Natural killer cell (primary cell): ENCODE measurements at regions not wholly inside any gene's neighbourhood (a gene's known extent, or its start where the extent isn't known, plus 50 kb on each side); places are given as distances from the start of the nearest gene placed in this dataset.

Source experiments
- ATAC-seq, 3 donors: fragments of 150-1000 bp in 2 of 3; fragments of 200-7000 bp in 1 of 3; cut with Tn5 transposase; 1 replicate in 1 of 3; 2 replicates in 2 of 3; pipeline ENCODE4 v1.10.0; 2021; ENCODE audit warnings: mild to moderate bottlenecking in 2 of 3, moderate library complexity in 2 of 3
- DNase-seq, 2 donors: peaks; one replicate each; pipeline versions ENCODE4 v3.0.0 to v3.0.0-alpha.2; 2013 to 2021; ENCODE audit warnings: mixed read lengths in 1 of 2
- H3K27ac ChIP-seq: one replicate; pipeline ENCODE4 v1.5.1; 2013; ENCODE audit warnings: mild to moderate bottlenecking, low read length
- H3K27me3 ChIP-seq: one replicate; pipeline ENCODE4 v1.6.1; 2013; ENCODE audit warnings: low read length; ENCODE audit not compliant: control insufficient read depth, insufficient read depth
- H3K36me3 ChIP-seq: one replicate; pipeline ENCODE4 v1.6.1; 2013; ENCODE audit warnings: low read length; ENCODE audit not compliant: control insufficient read depth, insufficient read depth
- H3K4me1 ChIP-seq: one replicate; pipeline ENCODE4 v1.6.1; 2013; ENCODE audit warnings: low read length; ENCODE audit not compliant: control insufficient read depth, insufficient read depth
- H3K4me3 ChIP-seq: one replicate; pipeline ENCODE4 v1.5.1; 2013; ENCODE audit warnings: low read length
- H3K9me3 ChIP-seq: one replicate; pipeline ENCODE4 v1.6.1; 2013; ENCODE audit warnings: low read length; ENCODE audit not compliant: control insufficient read depth, insufficient read depth
- H3K27ac Mint-ChIP-seq, 2 donors: one replicate each; pipeline ENCODE4 v1.8.0; 2022; ENCODE audit warnings: mild to moderate bottlenecking in 2 of 2, mixed read lengths in 2 of 2, moderate library complexity in 1 of 2
- H3K27me3 Mint-ChIP-seq, 2 donors: one replicate each; pipeline ENCODE4 v1.8.0; 2022; ENCODE audit warnings: low read depth in 2 of 2, mixed read lengths in 2 of 2
- H3K36me3 Mint-ChIP-seq: one replicate; pipeline ENCODE4 v1.8.0; 2022; ENCODE audit warnings: mixed read lengths
- H3K4me1 Mint-ChIP-seq, 2 donors: one replicate each; pipeline ENCODE4 v1.8.0; 2022; ENCODE audit warnings: mixed read lengths in 2 of 2
- H3K4me3 Mint-ChIP-seq: one replicate; pipeline ENCODE4 v1.8.0; 2022; ENCODE audit warnings: mild to moderate bottlenecking, moderate library complexity, mixed read lengths
- H3K9me3 Mint-ChIP-seq, 2 donors: one replicate each; pipeline ENCODE4 v1.8.0; 2022; ENCODE audit warnings: mixed read lengths in 2 of 2
- CTCF ChIP-seq: fragments of 200-600 bp; IDR thresholded peaks from one replicate; pipeline ENCODE4 v1.8.0; 2022; ENCODE audit warnings: antibody characterized with exemption
- WGBS: methylation state at CpG from one replicate; pipeline ENCODE4 v1.1.7; 2013; ENCODE audit warnings: missing lambda C conversion rate; ENCODE audit not compliant: insufficient coverage; 5-methylcytosine and 5-hydroxymethylcytosine counted together
- intact Hi-C: fragments of 100-400 bp; cut with micrococcal nuclease; formaldehyde crosslinking; loops from one replicate; pipeline ENCODE4 v1.14.2; 2022

- WGBS, result 82% methylated on average over 4 of the region's 4 CpGs
- H3K4me1 ChIP-seq, result no peaks in the 10 kb centered on the region
- H3K36me3 ChIP-seq, result no peaks in the 10 kb centered on the region
- DNase-seq (no peak), ATAC-seq (no peak)
- no peaks in the 10 kb centered on the region for H3K9me3 ChIP-seq
- no peak for TF ChIP-seq CTCF
- no peak overlapping the region for H3K27ac ChIP-seq
- Mint-ChIP-seq H3K4me3 (no peak overlapping the region), H3K9me3 (no peaks in the 10 kb centered on the region), H3K27me3 (peaks cover 12 to 40% of the 10 kb centered on the region in 2 donors), H3K27ac (no peak overlapping the region), H3K36me3 (no peaks in the 10 kb centered on the region), H3K4me1 (no peaks in the 10 kb centered on the region)
- intact Hi-C loops, result no loop called here
- peaks cover under 1% of the 10 kb centered on the region for H3K27me3 ChIP-seq
- no peak overlapping the region for H3K4me3 ChIP-seq
Measured at GRCh38 chr2:237181844-237182243, 96.2 kb downstream of the COPS8 start.

DNA sequence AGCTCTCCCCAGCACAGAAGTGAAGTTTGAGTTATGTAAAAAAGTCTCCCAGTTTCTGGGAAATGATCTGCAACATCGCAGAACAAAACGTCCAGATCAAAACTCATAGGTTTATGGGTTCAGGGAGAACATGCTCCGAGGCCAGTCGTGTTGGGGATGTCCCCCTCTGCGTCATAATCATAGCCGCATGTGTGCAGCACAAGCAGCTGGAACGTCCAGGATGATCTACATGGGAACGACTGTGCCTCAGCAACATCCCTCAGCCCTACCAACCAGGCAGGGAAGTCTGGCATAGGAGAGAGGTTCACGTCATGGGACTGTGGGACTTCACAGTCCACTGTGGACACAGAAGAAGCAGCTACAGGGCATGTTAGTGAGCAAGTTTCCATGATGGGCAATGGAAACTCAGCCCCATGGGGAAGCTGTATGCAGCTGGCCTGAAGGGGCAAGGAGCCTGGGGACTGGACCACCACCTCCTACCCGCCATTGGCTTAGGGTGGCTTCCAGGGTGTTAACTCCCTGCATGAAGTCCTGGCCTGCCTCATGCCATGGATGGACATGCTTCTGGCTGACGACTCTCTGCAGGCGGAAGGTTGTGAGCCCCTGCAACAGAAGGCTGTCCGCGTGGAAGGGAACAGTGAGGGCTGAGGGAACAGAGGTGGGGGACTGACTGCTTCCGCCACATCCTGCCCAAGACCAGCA is 96.9 kb downstream of the COPS8 start:
- Histone ChIP-seq H3K27me3 (no peaks in the 10 kb centered on the region), H3K4me3 (no peak overlapping the region), H3K36me3 (no peaks in the 10 kb centered on the region), H3K27ac (no peak overlapping the region), H3K4me1 (no peaks in the 10 kb centered on the region), H3K9me3 (no peaks in the 10 kb centered on the region)
- no peaks in the 10 kb centered on the region for H3K9me3 Mint-ChIP-seq
- no peak for DNase-seq
- H3K27ac Mint-ChIP-seq, result no peak overlapping the region
- H3K4me3 Mint-ChIP-seq, result no peak overlapping the region
- H3K27me3 Mint-ChIP-seq, result peaks cover 11 to 42% of the 10 kb centered on the region in 2 donors
- no peaks in the 10 kb centered on the region for H3K4me1 Mint-ChIP-seq
- ATAC-seq, result no peak
- WGBS, result 82% methylated on average over 15 of the region's 15 CpGs
- TF ChIP-seq CTCF, result no peak
- intact Hi-C loops, result no loop called here
- no peaks in the 10 kb centered on the region for H3K36me3 Mint-ChIP-seq

DNA sequence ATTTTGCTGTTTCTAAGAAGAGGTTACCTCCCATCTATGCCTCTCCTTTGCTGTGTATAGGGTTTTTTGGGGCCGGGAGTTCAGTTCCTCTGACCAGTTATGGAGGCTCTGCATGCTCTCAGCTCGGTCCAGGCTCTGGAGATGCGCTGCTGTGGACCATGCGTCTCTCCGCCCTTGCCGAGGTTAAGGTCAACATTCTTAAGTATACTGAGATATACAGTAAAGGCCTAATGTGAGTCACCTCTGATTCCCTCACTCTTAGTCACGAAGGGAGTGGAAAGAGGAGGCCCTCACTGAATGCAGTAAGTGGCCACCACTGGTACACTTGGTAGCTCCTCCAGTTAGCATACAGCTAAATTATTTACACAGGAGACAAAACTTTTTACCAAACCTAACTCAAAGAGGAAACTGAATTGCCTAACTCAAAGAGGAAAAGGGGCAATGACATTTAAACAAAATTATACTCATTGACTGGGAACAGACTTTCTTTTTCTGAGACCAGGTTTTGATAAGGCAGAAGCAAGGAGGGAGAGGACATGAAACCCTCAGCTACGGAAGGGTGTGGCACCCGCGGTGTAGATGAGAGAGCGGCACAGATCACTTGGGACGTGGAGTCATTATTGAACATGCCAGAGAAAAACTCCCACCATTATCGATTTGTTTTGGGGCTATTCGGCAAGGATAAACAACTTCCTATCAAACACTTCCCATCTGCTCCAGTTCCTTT is 98.7 kb downstream of the COPS8 start:
- TF ChIP-seq CTCF, result no peak
- Histone ChIP-seq H3K36me3 (no peaks in the 10 kb centered on the region), H3K9me3 (no peaks in the 10 kb centered on the region), H3K27me3 (no peaks in the 10 kb centered on the region), H3K4me1 (no peaks in the 10 kb centered on the region), H3K27ac (no peak overlapping the region), H3K4me3 (no peak overlapping the region)
- Mint-ChIP-seq H3K36me3 (no peaks in the 10 kb centered on the region), H3K9me3 (no peaks in the 10 kb centered on the region), H3K27me3 (peaks cover 11 to 42% of the 10 kb centered on the region in 2 donors), H3K4me3 (no peak overlapping the region), H3K27ac (no peak overlapping the region), H3K4me1 (no peaks in the 10 kb centered on the region)
- no peak for DNase-seq
- intact Hi-C loops, result no loop called here
- no peak for ATAC-seq
- WGBS, result 84% methylated on average over 14 of the region's 14 CpGs
